Stimulated activated naive CD8-positive, alpha-beta T cell treated with anti-CD3 and anti-CD28 coated beads, Interleukin-15, amount 100 ng/mL, for 72 hours (primary cell): ENCODE measurements at regions not wholly inside any gene's neighbourhood (a gene's known extent, or its start where the extent isn't known, plus 50 kb on each side); places are given as distances from the start of the nearest gene placed in this dataset.
"Not testable (repeated sequence)": the region's sequence is repeated elsewhere in the genome, so short reads cannot be mapped to it uniquely, and the experiment has no call there.

Experiments used
- ATAC-seq: fragments of 150-1000 bp; cut with Tn5 transposase; 2 replicates; pipeline ENCODE4 v1.10.0; 2021; ENCODE audit warnings: mild to moderate bottlenecking, moderate library complexity
- DNase-seq, 2 donors: peaks; one replicate each; pipeline ENCODE4 v3.0.0; 2021 to 2022
- H3K27ac Mint-ChIP-seq, 2 donors: one replicate each; pipeline ENCODE4 v1.8.0; 2022; ENCODE audit warnings: mild to moderate bottlenecking in 2 of 2, mixed read lengths in 2 of 2, moderate library complexity in 2 of 2
- H3K27me3 Mint-ChIP-seq: one replicate; pipeline ENCODE4 v1.8.0; 2022; ENCODE audit warnings: mixed read lengths
- H3K4me1 Mint-ChIP-seq: one replicate; pipeline ENCODE4 v1.8.0; 2022; ENCODE audit warnings: mild to moderate bottlenecking, mixed read lengths
- H3K4me3 Mint-ChIP-seq, 2 donors: one replicate each; pipeline ENCODE4 v1.8.0; 2022; ENCODE audit warnings: mild to moderate bottlenecking in 2 of 2, mixed read lengths in 2 of 2, moderate library complexity in 1 of 2
- H3K9me3 Mint-ChIP-seq, 2 donors: one replicate each; pipeline ENCODE4 v1.8.0; 2022; ENCODE audit warnings: mixed read lengths in 2 of 2

DNA sequence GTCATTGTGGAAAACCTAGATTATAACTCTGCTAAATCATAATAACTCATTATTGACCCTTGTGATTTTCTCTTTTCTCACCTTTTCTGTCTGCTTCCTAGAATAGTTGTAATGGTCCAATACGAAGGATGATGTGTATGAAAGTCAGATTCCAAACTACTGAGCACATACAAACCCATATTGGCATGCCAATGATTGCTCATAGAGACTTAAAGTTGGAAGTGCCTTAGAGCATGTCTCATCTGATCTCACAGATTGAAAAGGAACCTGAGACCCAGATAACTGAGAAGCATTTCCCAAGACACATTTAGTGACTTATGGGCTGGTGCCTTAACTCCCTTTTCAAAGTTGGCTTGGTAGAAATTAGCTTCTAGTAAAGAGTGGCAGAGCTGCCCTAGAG is 594.3 kb downstream of the REEP3 start:
- H3K4me1 Mint-ChIP-seq = no peaks in the 10 kb centered on the region
- H3K4me3 Mint-ChIP-seq = no peak overlapping the region
- no peak overlapping the region for H3K27ac Mint-ChIP-seq
- H3K27me3 Mint-ChIP-seq = no peaks in the 10 kb centered on the region
- DNase-seq (no peak), ATAC-seq (no peak)
- peaks cover 0 to 3% of the 10 kb centered on the region in 2 donors for H3K9me3 Mint-ChIP-seq

GRCh38 chr10:64115908-64116643 is 594.9 kb downstream of the REEP3 start:
- H3K27ac Mint-ChIP-seq = no peak overlapping the region
- no peak overlapping the region for H3K4me3 Mint-ChIP-seq
- H3K4me1 Mint-ChIP-seq = no peaks in the 10 kb centered on the region
- H3K27me3 Mint-ChIP-seq = no peaks in the 10 kb centered on the region
- ATAC-seq (no peak), DNase-seq (no peak)
- peaks cover 0 to 3% of the 10 kb centered on the region in 2 donors for H3K9me3 Mint-ChIP-seq

DNA sequence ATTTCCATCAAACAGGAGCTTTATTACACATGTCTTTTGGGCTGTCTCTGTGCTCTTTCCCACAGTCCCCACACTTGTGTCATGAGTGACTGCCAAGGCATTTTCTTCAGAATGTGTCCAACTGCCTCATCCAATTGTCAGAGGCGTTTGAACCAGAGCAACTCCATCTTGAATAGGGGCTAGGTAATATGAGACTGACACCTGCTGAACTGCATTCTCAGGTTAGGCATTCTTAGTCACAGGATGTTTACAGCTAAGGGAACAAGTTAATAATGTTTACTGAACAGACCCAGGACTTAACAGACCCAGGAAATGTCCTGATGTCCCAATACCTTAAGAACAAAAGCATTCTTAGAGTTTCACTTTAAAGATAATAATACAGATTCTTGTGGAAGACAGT is 595.5 kb downstream of the REEP3 start:
- Mint-ChIP-seq H3K4me1 (no peaks in the 10 kb centered on the region), H3K9me3 (peaks cover 0 to under 1% of the 10 kb centered on the region in 2 donors), H3K27me3 (no peaks in the 10 kb centered on the region), H3K4me3 (no peak overlapping the region), H3K27ac (no peak overlapping the region)
- ATAC-seq (no peak), DNase-seq (no peak)

DNA sequence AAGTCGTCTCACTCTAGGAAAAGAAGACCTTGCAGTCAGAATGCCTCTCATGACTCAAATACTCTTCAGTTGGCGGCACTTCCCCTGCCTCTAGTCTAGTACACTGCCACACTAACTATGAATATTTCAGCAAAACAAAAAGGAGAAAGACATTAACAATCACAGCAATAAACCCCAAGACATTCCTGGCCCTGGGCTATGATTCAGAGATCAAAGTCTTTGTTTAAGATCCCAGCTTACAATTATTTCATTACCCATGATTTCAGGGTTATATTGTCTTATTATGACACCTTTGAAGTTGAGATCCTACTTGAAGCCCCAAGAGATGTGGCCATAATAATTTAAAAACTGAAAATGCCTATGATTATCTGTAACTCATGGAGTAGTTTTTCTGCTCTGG is 597.5 kb downstream of the REEP3 start:
- Mint-ChIP-seq H3K4me3 (no peak overlapping the region), H3K9me3 (no peaks in the 10 kb centered on the region), H3K4me1 (no peaks in the 10 kb centered on the region), H3K27me3 (no peaks in the 10 kb centered on the region), H3K27ac (no peak overlapping the region)
- ATAC-seq = no peak
- DNase-seq = no peak

DNA sequence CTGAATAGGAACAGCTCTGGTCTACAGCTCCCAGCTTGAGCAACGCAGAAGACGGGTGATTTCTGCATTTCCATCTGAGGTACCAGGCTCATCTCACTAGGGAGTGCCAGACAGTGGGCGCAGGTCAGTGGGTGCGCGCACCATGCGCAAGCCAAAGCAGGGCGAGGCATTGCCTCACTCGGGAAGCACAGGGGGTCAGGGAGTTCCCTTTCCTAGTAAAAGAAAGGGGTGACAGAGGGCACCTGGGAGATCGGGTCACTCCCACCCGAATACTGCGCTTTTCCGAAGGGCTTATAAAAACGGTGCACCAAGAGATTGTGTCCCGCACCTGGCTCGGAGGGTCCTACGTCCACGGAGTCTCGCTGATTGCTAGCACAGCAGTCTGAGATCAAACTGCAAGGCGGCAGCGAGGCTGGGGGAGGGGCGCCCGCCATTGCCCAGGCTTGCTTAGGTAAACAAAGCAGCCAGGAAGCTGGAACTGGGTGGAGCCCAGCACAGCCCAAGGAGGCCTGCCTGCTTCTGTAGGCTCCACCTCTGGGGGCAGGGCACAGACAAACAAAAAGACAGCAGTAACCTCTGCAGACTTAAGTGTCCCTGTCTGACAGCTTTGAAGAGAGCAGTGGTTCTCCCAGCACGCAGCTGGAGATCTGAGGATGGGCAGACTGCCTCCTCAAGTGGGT is 599.2 kb downstream of the REEP3 start:
- H3K4me3 Mint-ChIP-seq, H3K27me3 Mint-ChIP-seq, H3K27ac Mint-ChIP-seq, H3K4me1 Mint-ChIP-seq, ATAC-seq, H3K9me3 Mint-ChIP-seq, DNase-seq: not testable (repeated sequence)

DNA sequence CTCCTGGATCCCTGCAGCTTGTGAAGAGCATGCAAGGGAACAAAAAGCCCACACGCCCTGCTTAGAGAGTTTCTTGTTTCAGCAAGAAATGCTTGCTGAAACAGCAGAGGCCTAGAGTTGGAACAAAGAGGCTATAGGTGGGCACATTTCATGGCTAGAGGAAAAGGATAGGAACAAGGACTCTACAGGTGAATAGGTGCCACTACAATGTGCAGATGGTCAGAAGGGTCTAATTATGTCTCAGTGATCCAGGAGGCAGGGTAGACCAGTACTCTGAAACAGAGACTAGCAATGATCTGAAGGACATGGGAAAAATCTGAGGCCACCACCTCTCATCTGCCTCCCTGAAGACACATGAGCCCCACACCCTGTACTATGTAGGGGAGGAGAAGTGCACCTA is 609.0 kb downstream of the REEP3 start:
- ATAC-seq (no peak), DNase-seq (no peak)
- no peak overlapping the region for H3K27ac Mint-ChIP-seq
- no peaks in the 10 kb centered on the region for H3K4me1 Mint-ChIP-seq
- H3K9me3 Mint-ChIP-seq = no peaks in the 10 kb centered on the region
- H3K4me3 Mint-ChIP-seq = no peak overlapping the region
- H3K27me3 Mint-ChIP-seq = no peaks in the 10 kb centered on the region

DNA sequence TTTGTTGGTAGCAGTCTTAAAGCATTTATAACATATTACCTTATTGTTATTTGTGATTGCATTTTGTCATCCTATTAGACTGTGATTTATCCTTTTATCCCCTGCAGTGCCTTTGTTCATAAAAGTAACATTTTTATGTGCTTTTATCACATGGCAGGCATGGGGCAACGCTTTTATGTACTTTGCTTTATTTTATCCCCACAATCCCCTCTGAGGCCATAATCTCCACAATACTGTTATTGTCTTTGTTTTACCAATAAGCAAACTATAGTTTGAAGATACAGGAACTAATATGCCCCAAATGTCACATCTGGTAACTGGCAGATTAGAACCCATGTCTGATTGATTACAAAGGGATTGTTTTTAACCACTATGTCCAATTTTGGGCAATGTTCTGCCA is 613.5 kb downstream of the REEP3 start:
- no peaks in the 10 kb centered on the region for H3K4me1 Mint-ChIP-seq
- no peaks in the 10 kb centered on the region for H3K9me3 Mint-ChIP-seq
- no peak overlapping the region for H3K27ac Mint-ChIP-seq
- no peak for DNase-seq
- no peaks in the 10 kb centered on the region for H3K27me3 Mint-ChIP-seq
- no peak overlapping the region for H3K4me3 Mint-ChIP-seq
- no peak for ATAC-seq

- Mint-ChIP-seq H3K27me3 (no peaks in the 10 kb centered on the region), H3K4me3 (no peak overlapping the region), H3K4me1 (no peaks in the 10 kb centered on the region), H3K9me3 (peaks cover 0 to 4% of the 10 kb centered on the region in 2 donors), H3K27ac (no peak overlapping the region)
- no peak for ATAC-seq
- no peak for DNase-seq
Measured at GRCh38 chr10:64142395-64142794, 621.2 kb downstream of the REEP3 start.

GRCh38 chr10:64148607-64149006 is 627.4 kb downstream of the REEP3 start:
- Mint-ChIP-seq H3K4me3 (no peak overlapping the region), H3K9me3 (no peaks in the 10 kb centered on the region), H3K27ac (no peak overlapping the region), H3K27me3 (no peaks in the 10 kb centered on the region), H3K4me1 (no peaks in the 10 kb centered on the region)
- no peak for DNase-seq
- no peak for ATAC-seq

GRCh38 chr10:64156166-64156565 is 635.0 kb downstream of the REEP3 start:
- Mint-ChIP-seq H3K4me1 (no peaks in the 10 kb centered on the region), H3K27ac (no peak overlapping the region), H3K9me3 (peaks cover 0 to 5% of the 10 kb centered on the region in 2 donors), H3K4me3 (no peak overlapping the region), H3K27me3 (no peaks in the 10 kb centered on the region)
- ATAC-seq (no peak), DNase-seq (no peak)

DNA sequence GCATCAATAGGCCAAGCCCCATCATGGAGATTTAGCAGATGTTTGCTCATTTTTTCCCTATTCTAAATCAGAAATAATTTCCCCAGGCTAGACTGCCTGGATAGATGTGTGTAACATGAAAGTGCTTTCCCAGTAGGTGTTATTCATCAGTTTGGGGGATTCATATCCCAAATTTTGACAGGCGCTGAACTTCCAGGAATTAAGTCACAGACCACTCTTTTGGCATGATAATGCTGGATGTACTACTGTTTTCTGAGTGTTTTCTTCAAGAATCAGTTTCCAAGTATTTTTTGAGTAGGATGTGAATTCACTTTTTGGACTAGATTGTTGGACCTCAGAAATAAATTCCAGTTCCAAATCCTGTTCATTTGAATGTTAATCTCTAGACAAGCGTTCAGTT is 637.4 kb downstream of the REEP3 start:
- Mint-ChIP-seq H3K9me3 (peaks cover 0 to 5% of the 10 kb centered on the region in 2 donors), H3K4me3 (no peak overlapping the region), H3K27ac (no peak overlapping the region), H3K4me1 (no peaks in the 10 kb centered on the region), H3K27me3 (no peaks in the 10 kb centered on the region)
- no peak for ATAC-seq
- no peak for DNase-seq

DNA sequence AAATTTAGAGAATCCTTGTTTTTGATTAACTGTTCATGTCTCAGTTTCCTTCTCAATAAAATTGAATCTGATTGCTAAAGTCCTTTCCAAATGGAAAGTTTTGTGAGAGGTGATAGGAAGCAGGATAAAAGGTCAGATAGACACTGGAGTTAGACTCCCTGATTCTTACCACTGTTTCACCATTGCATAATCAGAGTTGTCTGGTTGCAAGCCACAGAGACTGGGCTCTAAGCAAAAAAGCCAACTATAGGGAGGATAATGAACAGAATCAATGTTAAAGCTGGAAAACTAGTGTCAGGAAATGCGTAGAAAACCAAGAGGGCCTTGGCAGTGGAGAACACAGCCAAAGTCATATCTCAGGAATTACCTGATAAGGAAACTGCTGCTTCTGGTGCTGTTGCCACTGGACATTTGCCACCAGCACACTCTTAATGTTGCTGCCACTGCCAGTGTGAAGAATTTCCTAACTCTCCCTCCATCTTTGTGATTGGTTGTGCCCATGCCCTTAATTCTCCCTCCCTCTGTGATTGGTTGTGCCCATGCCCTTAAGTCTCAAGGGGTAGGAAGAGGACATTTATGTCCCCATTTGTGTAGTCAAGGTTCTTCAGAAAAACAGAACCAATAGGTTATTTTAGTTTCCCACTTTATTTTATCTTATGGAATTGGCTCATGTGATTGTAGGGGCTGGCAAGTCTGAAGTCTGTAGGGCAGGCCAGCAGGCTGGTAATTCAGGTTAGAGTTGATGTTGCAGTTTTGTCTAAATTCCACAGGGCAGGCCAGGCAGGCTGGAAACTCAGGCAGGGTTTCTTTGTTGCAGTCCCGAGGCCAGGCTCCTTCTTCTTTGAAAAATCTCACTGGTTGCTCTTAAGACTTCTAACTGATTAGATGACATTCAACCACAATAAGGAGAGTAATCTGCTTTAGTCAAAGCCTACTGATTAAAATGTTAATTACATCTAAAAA is 639.0 kb downstream of the REEP3 start:
- peaks cover 0 to 5% of the 10 kb centered on the region in 2 donors for H3K9me3 Mint-ChIP-seq
- ATAC-seq = no peak
- no peaks in the 10 kb centered on the region for H3K4me1 Mint-ChIP-seq
- no peak for DNase-seq
- H3K27me3 Mint-ChIP-seq = no peaks in the 10 kb centered on the region
- H3K27ac Mint-ChIP-seq = no peak overlapping the region
- no peak overlapping the region for H3K4me3 Mint-ChIP-seq

DNA sequence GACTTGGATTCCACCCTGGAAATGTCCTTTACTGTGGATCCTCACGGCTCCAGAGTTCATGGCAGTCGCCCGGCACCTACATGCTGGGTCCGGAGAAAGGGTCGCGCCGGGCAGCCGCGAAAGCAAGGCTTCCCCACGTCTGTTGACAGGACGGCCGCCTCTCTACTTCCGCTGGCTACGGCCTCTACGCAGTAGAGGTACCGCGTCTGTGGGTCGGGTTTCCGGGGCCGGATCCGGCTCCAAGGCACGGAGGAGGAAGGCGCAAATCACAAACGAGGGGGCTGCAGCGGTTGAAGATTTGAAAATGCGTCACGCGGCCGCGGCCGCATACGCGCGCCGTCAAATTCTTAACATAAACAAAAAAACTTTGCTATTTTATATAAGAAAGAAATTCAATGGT is 649.6 kb downstream of the REEP3 start:
- DNase-seq = no peak
- no peak overlapping the region for H3K4me3 Mint-ChIP-seq
- peaks cover 6 to 23% of the 10 kb centered on the region in 2 donors for H3K9me3 Mint-ChIP-seq
- no peaks in the 10 kb centered on the region for H3K27me3 Mint-ChIP-seq
- no peaks in the 10 kb centered on the region for H3K4me1 Mint-ChIP-seq
- ATAC-seq = no peak
- no peak overlapping the region for H3K27ac Mint-ChIP-seq

DNA sequence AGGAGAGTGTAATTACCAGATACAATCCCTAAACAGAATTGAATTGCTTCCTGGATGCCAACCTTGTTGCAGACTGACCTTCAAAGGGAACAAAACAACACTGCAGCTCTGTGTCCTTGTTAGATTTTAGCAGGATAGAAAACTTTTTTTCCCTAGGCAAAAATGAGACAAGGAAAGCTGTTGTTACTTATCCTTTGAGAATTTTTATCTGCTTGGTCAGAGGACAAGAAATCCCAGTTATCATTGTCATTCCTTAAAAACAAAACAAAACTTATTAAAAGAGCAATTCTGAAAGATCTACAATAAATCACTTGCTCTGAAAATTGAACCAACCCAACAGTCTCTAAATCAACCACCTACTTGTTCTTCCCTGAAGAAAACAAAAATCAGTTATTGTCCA is 652.6 kb downstream of the REEP3 start:
- peaks cover 6 to 14% of the 10 kb centered on the region in 2 donors for H3K9me3 Mint-ChIP-seq

DNA sequence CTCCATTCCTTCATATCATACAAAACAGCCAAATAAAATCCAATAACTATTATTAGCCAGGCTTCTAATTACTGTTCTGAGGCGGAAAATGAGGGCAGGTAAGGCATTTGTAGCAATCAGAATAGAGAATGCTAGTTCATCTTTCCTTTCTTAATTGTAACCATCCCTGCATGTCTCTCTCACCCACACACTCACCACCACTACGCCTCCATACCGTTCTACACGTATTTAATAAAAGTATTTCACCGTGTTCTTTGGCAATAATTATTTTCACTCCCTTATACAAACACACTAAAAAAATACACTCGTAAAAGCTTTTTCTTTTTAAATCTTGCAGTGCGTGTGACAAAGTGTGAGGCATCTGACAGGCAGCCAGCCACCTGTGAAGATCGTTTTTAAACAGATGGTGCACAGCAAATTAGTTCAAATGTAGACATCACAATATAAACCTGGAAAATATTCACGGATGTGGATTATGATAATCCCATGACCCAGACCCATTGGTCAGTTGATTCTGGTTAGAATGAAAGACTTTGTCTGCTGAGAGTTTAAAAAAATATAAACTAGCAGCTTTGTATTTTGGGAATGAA is 653.6 kb downstream of the REEP3 start:
- no peak for DNase-seq
- H3K4me1 Mint-ChIP-seq = no peaks in the 10 kb centered on the region
- no peak for ATAC-seq
- H3K9me3 Mint-ChIP-seq = peaks cover 2 to 7% of the 10 kb centered on the region in 2 donors
- H3K27me3 Mint-ChIP-seq = no peaks in the 10 kb centered on the region
- H3K27ac Mint-ChIP-seq = no peak overlapping the region
- H3K4me3 Mint-ChIP-seq = no peak overlapping the region

More for the DNA sequence above, 652.6 kb downstream of the REEP3 start:
- DNase-seq (no peak), ATAC-seq (no peak)
- H3K27me3 Mint-ChIP-seq = no peaks in the 10 kb centered on the region
- H3K4me3 Mint-ChIP-seq = no peak overlapping the region
- no peaks in the 10 kb centered on the region for H3K4me1 Mint-ChIP-seq
- no peak overlapping the region for H3K27ac Mint-ChIP-seq
